Retinal pigment epithelial cell (primary cell): ENCODE measurements at regions not wholly inside any gene's neighbourhood (a gene's known extent, or its start where the extent isn't known, plus 50 kb on each side); places are given as distances from the start of the nearest gene placed in this dataset.

Experiments used
- DNase-seq: peaks from one replicate; pipeline ENCODE4 v3.0.0-alpha.2; 2010; ENCODE audit warnings: low read depth
- H3K4me3 ChIP-seq: 2 replicates; pipeline ENCODE4 v1.5.1; 2011; ENCODE audit warnings: mild to moderate bottlenecking, low read length, control low read depth, moderate library complexity
- CTCF ChIP-seq: conservative IDR thresholded peaks from 2 replicates; pipeline ENCODE4 v1.5.1; 2011; ENCODE audit warnings: low read depth, low read length, control low read depth, inconsistent platforms

DNA sequence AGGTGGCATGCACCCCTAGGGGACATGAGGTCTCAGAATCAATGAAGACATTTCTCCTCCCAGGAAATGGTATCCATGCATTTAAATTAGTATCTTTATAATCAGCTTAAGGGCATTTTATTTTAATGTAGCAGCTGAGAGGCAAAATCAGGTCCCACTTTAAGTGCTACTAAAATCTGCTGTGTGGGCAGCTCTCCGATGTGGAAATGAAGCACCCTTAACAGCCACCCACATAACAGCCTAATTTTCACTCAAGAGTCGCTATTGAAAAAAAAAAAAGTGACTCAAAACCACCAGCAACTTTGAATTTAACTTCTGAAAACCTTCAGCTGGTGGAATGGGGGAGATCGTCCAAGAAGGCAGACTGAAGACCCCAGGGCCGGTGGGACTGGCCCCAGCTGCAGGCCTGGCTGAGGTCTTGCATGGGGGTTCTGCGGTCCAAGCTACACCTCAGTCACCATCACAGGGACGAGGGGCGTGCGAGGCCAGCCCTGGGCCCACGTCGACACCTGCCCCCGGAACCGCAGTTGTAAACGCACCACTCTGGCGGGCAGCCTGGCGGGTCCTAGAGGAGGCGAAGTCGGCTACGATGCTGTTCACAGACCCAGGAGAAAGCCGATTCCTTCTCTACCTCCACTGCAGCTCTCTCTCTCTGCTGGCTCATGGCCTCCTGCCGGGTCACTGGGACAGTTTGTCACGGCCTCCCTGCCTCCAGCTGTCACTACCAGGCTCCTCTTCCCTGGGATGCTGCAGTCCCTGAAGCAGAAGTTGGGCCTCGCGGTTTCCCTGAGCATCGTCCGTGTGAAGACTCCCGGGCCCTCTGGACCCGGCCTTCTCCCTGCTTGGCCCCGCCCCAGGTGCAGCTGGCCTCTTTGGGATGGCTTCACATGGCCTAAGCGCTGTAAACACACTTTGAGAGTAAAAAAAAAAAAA is 111.9 kb downstream of the KCNF1 start:
- no peak overlapping the region for H3K4me3 ChIP-seq
- no peak for TF ChIP-seq CTCF
- no peak for DNase-seq

DNA sequence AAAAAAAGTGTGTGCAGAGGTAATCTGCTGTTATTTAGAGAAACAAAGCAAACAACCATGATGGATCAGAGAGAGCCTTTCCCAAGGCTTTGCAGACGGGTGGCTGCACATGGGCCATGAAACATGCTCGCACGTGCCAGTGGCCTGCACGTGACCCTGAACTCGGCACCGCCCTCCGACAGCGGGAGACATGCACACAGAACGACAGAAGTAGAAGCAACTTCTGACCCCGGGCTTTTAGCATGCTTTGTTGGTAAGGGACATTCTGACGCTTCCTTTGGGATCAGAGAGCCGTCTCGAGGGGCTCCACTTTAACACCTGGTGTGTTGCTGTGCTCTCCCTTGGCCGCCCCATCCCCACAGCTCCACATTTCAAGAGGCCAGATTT is 112.5 kb downstream of the KCNF1 start:
- H3K4me3 ChIP-seq: no peak overlapping the region
- no peak for DNase-seq
- no peak for TF ChIP-seq CTCF

DNA sequence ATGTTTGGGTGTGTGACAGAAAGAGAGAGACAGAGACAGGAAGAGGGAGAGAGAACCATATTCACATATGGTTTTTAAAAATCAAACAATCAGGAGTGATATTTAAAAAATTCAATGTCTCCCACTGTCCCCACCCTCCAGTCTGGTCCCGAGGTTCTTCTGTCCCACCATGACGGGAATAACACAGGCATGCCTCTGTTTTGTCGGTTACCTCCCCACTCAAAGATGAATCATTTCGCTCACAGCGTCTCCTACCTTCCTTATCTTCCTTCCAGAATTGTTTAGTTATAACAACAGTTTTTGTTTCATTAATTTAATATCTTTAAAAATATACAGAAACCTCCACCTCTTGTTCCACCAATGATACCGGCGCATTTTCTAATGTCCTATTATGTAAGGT is 113.0 kb downstream of the KCNF1 start:
- H3K4me3 ChIP-seq: no peak overlapping the region
- no peak for DNase-seq
- no peak for TF ChIP-seq CTCF

DNA sequence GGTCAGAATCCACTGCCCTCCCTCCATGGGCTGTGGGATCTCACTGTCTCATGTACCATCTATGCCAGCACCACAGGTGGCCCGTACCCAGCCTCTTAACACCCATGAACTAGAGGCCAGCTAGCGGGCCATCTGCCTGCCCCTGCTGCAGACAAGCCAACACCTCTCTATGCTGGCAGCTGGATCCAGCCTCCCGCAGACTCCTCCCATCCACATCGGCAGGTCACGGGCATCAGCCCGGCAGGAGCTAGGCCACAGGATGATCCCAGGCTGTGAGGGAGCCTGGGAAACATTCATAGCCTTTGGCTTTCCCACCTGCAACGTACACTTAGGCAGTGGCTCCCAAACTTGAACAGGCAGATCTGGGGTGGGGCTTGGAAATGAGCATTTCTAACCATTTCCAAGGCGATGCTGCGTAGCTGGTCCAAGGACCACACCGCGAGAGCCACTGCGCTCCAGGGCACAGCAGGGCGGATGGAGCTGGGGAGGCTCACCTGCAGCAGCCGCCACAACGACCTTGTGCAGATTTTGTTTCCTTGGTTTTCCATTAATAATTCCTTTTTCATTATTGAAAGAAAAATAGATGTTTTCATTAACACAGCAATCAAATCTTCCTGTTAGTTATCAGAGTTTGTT is 114.7 kb downstream of the KCNF1 start:
- no peak for TF ChIP-seq CTCF
- no peak for DNase-seq
- no peak overlapping the region for H3K4me3 ChIP-seq

GRCh38 chr2:11027195-11027594 is 115.5 kb downstream of the KCNF1 start:
- TF ChIP-seq CTCF: no peak
- no peak overlapping the region for H3K4me3 ChIP-seq
- no peak for DNase-seq

DNA sequence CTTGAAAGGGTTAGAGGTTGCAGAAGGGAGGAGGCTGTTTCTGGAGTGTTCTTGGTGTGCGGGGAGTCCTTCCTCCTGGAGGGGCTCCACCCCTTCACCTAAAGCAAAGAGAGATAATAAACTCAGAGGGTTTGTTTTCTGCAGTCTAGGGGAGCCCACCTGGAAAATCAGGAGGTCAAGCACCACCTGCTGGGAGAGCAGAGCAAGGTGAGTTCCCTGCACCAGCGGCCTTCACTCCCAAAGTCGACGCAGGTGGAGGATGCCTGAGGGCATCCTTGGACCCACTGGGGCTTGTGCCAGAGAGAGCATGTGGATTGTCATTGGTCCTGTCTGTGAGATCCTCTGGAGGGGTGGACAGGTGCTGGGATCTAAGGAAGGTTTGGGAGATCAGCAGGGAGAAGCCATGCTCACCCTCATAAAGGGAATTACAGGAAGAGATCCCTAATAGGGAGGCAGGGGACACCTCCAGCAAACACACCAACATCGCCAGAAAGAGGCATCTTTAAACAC is 116.7 kb downstream of the KCNF1 start:
- peak; percentile 25 for TF ChIP-seq CTCF
- H3K4me3 ChIP-seq: no peak overlapping the region
- no peak for DNase-seq

GRCh38 chr2:11029136-11029535 is 117.4 kb downstream of the KCNF1 start:
- H3K4me3 ChIP-seq: no peak overlapping the region
- no peak for TF ChIP-seq CTCF
- no peak for DNase-seq
